Peyer's patch (tissue), 4 donors: ENCODE measurements at regions not wholly inside any gene's neighbourhood (a gene's known extent, or its start where the extent isn't known, plus 50 kb on each side); places are given as distances from the start of the nearest gene placed in this dataset.

Experiments
- DNase-seq, 3 donors: peaks; one replicate each; pipeline ENCODE4 v3.0.0-alpha.2; 2017 to 2019
- H3K27ac ChIP-seq, 4 donors: fragments of 200-600 bp; sonication (generic); one replicate each; pipeline ENCODE4 v1.5.1; 2016 to 2019
- H3K27me3 ChIP-seq, 2 donors: fragments of 200-600 bp; sonication (generic); one replicate each; pipeline ENCODE4 v1.5.1; 2019
- H3K36me3 ChIP-seq, 3 donors: fragments of 200-600 bp; sonication (generic); one replicate each; pipeline ENCODE4 v1.5.1; 2016 to 2019
- H3K4me1 ChIP-seq, 4 donors: fragments of 200-600 bp; sonication (generic); one replicate each; pipeline ENCODE4 v1.5.1; 2016 to 2019
- H3K4me3 ChIP-seq, 4 donors: fragments of 200-600 bp; sonication (generic); 1 replicate in 3 of 4; 2 replicates in 1 of 4; pipeline ENCODE4 v1.5.1; 2016 to 2019; ENCODE audit warnings: mild to moderate bottlenecking in 1 of 4
- H3K9me3 ChIP-seq, 4 donors: fragments of 200-600 bp; sonication (generic); one replicate each; pipeline ENCODE4 v1.5.1; 2016 to 2019; ENCODE audit warnings: mild to moderate bottlenecking in 1 of 4
- CTCF ChIP-seq, 6 experiments: fragments of 450-650 bp in 4 of 6; fragments of 200-600 bp in 2 of 6; sonication (generic) in 1 of 6; IDR thresholded peaks; one replicate each; pipeline ENCODE4 v1.5.1; 2017 to 2019; ENCODE audit warnings: antibody characterized with exemption in 6 of 6, mild to moderate bottlenecking in 3 of 6, moderate library complexity in 1 of 6
- POLR2A ChIP-seq, 2 donors: fragments of 450-650 bp; IDR thresholded peaks; one replicate each; pipeline ENCODE4 v1.5.1; 2017; ENCODE audit warnings: antibody characterized with exemption in 2 of 2, mild to moderate bottlenecking in 2 of 2, moderate library complexity in 2 of 2

DNA sequence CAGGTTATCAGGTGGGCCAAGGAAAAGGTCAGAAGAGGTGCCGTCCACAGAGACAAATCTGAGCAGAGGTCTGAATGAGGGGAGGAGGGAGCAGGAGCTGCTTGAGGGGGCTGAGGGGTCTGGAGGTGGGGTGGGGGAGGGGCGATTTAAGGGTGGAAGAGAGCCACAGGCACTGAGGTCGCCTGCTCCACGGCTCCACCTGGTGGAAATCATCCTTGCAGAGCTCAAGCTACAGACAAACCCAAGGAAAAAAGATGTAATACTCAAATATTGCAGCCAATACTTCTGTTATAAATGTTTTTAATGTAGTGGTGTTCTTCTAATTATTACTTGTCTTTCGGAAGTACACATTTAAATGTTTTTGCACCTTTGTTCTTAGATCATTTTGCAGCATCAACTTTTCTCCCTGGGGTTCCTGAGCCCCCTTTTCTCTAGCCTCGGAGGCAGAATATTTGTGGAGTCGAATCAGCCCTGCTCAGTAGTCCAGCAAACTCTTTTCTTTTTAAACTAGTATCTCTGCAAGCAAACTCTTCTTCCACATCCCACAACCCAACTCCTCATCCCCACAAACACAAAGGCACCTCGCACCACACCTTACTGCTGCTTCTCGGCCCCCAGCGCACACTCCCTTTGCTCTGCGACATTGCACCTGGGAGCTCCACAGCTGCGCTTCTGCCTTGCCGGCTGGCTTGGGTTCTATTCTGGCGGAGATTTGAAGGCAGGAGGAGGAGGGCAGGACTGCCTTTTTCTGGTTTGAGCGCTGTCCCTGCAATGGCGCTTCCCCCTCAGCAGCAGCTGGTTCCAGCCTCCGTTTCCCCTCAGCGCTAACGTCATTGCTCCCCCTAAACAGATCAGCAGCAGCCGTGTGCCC is 51.0 kb upstream of the TFAP2A start:
- TF ChIP-seq POLR2A (IDR thresholded peaks at IDR 0.05) (no peak), CTCF (IDR thresholded peaks at IDR 0.05) (peak in 1 of 6 experiments; percentile 11)
- Histone ChIP-seq H3K9me3 (no peaks in the 10 kb centered on the region), H3K27me3 (no peaks in the 10 kb centered on the region), H3K4me1 (no peaks in the 10 kb centered on the region), H3K4me3 (no peak overlapping the region), H3K36me3 (no peaks in the 10 kb centered on the region), H3K27ac (no peak overlapping the region)
- no peak for DNase-seq
